ENCODE measurements at regions not wholly inside any gene's neighbourhood (a gene's known extent, or its start where the extent isn't known, plus 50 kb on each side); places are given as distances from the start of the nearest gene placed in this dataset.

DNA sequence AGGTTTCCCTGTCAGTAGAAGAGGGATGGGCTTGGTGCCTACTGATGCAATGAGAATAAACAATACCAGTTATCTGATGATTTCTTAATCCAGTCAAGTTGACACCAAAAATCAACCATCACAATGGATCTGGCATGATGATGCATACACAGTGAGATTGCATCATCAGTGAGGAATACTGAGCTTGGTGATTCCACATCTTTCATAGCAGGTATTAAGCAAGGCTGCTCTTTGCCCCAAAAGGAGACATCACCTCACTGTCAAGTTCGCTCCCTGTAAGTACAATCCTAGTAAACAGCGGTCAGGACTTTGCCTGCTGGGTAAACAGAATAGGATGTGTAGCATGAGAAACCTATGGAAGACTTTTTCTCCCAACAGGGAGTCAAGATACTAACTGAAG lies 282.7 kb upstream of the CDH2 start:
- TF ChIP-seq, protein P1, sequence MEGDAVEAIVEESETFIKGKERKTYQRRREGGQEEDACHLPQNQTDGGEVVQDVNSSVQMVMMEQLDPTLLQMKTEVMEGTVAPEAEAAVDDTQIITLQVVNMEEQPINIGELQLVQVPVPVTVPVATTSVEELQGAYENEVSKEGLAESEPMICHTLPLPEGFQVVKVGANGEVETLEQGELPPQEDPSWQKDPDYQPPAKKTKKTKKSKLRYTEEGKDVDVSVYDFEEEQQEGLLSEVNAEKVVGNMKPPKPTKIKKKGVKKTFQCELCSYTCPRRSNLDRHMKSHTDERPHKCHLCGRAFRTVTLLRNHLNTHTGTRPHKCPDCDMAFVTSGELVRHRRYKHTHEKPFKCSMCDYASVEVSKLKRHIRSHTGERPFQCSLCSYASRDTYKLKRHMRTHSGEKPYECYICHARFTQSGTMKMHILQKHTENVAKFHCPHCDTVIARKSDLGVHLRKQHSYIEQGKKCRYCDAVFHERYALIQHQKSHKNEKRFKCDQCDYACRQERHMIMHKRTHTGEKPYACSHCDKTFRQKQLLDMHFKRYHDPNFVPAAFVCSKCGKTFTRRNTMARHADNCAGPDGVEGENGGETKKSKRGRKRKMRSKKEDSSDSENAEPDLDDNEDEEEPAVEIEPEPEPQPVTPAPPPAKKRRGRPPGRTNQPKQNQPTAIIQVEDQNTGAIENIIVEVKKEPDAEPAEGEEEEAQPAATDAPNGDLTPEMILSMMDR (optimal IDR thresholded peaks at IDR 0.05 in 1 of 3, IDR thresholded peaks at IDR 0.05 in 1 of 3, conservative IDR thresholded peaks at IDR 0.05 in 1 of 3; ENCODE audit: extremely low read depth in 1 of 3, insufficient read depth in 2 of 3, low read length in 3 of 3): no peak
- TF ChIP-seq EZH2 (IDR thresholded peaks at IDR 0.05; ENCODE audit: low read length): no peak
- Histone ChIP-seq H3K4me3 (ENCODE audit: control insufficient read depth in 2 of 3, extremely low read depth in 1 of 3, insufficient read depth in 2 of 3, low read depth in 1 of 3, low read length in 3 of 3) (no peak overlapping the region), H3K9me3 (ENCODE audit: control insufficient read depth, low read depth, low read length) (no peaks in the 10 kb centered on the region), H3K9me1 (ENCODE audit: control insufficient read depth, extremely low read depth, insufficient read depth, low read length) (no peaks in the 10 kb centered on the region), H3K9ac (ENCODE audit: control insufficient read depth, extremely low read depth, insufficient read depth, low read length) (no peak overlapping the region), H3K27me3 (ENCODE audit: control insufficient read depth, extremely low read depth, insufficient read depth, low read length) (no peaks in the 10 kb centered on the region), H3K79me2 (ENCODE audit: control insufficient read depth, insufficient read depth, low read length) (no peaks in the 10 kb centered on the region), H4K20me1 (ENCODE audit: control insufficient read depth, extremely low read depth, insufficient read depth, low read length) (no peaks in the 10 kb centered on the region), H3K27ac (ENCODE audit: control insufficient read depth, insufficient read depth, low read length) (no peak overlapping the region), H2AFZ (ENCODE audit: control insufficient read depth, low read length) (no peak overlapping the region), H3K4me1 (ENCODE audit: control insufficient read depth, extremely low read depth, insufficient read depth, low read length) (no peaks in the 10 kb centered on the region), H3K36me3 (ENCODE audit: control insufficient read depth in 2 of 2, extremely low read depth in 1 of 2, insufficient read depth in 2 of 2, low read length in 2 of 2) (no peaks in the 10 kb centered on the region), H3K4me2 (ENCODE audit: control insufficient read depth, extremely low read depth, insufficient read depth, low read depth, low read length) (no peak overlapping the region)
- dilution Hi-C loops (cut with MboI; ENCODE audit: extremely low pct_ligation_motif_present, low sequenced_read_pairs): no loop called here
- FAIRE-seq: no peak
- no peak for DNase-seq (ENCODE audit: low read depth, low spot score)

DNA sequence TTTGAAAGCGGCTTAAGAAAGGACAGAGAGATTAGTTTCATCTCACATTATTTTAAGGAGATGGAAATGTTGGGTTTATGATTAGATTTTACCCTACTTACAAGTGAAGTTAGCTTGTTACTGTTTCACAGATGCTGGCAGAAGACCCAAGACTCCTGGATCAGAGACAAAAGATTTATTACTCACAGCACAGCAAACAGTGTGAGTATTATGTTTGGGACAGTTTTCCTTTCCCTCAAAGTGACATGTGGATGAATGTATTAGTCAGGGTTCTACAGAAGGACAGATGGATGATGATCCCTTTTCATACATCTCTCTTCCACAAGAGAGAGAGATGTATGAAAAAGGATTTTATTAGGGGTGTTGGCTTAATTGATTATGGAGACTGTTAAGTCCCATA lies 281.8 kb upstream of the CDH2 start:
- no peak for DNase-seq (ENCODE audit: low read depth, low spot score)
- no peaks in the 10 kb centered on the region for H3K4me1 ChIP-seq (ENCODE audit: control insufficient read depth, extremely low read depth, insufficient read depth, low read length)
- no peaks in the 10 kb centered on the region for H4K20me1 ChIP-seq (ENCODE audit: control insufficient read depth, extremely low read depth, insufficient read depth, low read length)
- no peaks in the 10 kb centered on the region for H3K79me2 ChIP-seq (ENCODE audit: control insufficient read depth, insufficient read depth, low read length)
- dilution Hi-C loops (cut with MboI; ENCODE audit: extremely low pct_ligation_motif_present, low sequenced_read_pairs): no loop called here
- no peak for FAIRE-seq
- no peaks in the 10 kb centered on the region for H3K9me3 ChIP-seq (ENCODE audit: control insufficient read depth, low read depth, low read length)
- no peak overlapping the region for H3K27ac ChIP-seq (ENCODE audit: control insufficient read depth, insufficient read depth, low read length)
- no peaks in the 10 kb centered on the region for H3K9me1 ChIP-seq (ENCODE audit: control insufficient read depth, extremely low read depth, insufficient read depth, low read length)
- no peaks in the 10 kb centered on the region for H3K36me3 ChIP-seq (ENCODE audit: control insufficient read depth in 2 of 2, extremely low read depth in 1 of 2, insufficient read depth in 2 of 2, low read length in 2 of 2)
- no peaks in the 10 kb centered on the region for H3K27me3 ChIP-seq (ENCODE audit: control insufficient read depth, extremely low read depth, insufficient read depth, low read length)
- H3K4me3 ChIP-seq (ENCODE audit: control insufficient read depth in 2 of 3, extremely low read depth in 1 of 3, insufficient read depth in 2 of 3, low read depth in 1 of 3, low read length in 3 of 3): no peak overlapping the region
- no peak overlapping the region for H3K9ac ChIP-seq (ENCODE audit: control insufficient read depth, extremely low read depth, insufficient read depth, low read length)
- no peak overlapping the region for H2AFZ ChIP-seq (ENCODE audit: control insufficient read depth, low read length)
- no peak overlapping the region for H3K4me2 ChIP-seq (ENCODE audit: control insufficient read depth, extremely low read depth, insufficient read depth, low read depth, low read length)
- no peak for TF ChIP-seq EZH2 (IDR thresholded peaks at IDR 0.05; ENCODE audit: low read length)
- TF ChIP-seq, protein P1 (optimal IDR thresholded peaks at IDR 0.05 in 1 of 3, IDR thresholded peaks at IDR 0.05 in 1 of 3, conservative IDR thresholded peaks at IDR 0.05 in 1 of 3; ENCODE audit: extremely low read depth in 1 of 3, insufficient read depth in 2 of 3, low read length in 3 of 3): no peak

All from keratinocyte (primary cell).